SK-N-SH (cell line): ENCODE measurements at regions not wholly inside any gene's neighbourhood (a gene's known extent, or its start where the extent isn't known, plus 50 kb on each side); places are given as distances from the start of the nearest gene placed in this dataset.

Source experiments
- CTCF ChIA-PET: fragments of 300-600, 350-600 bp; formaldehyde crosslinking; extraction: SDS; loops from one replicate; lab custom pipeline; 2021; lab: Yijun Ruan, JAX
- POLR2A ChIA-PET: fragments of 350-600 bp; sonication (Branson Sonifier 250); formaldehyde crosslinking; extraction: SDS; loops from one replicate; lab custom pipeline; 2020; ENCODE audit warnings: antibody characterized with exemption, inconsistent platforms; lab: Yijun Ruan, JAX
- DNase-seq: peaks from one replicate; pipeline ENCODE4 v3.0.0; 2012
- H2AFZ ChIP-seq: fragments of 200-600 bp; sonication (generic); 2 replicates; pipeline ENCODE4 v1.8.1; 2016; ENCODE audit warnings: antibody characterized with exemption, mild to moderate bottlenecking, low read depth
- H3F3A ChIP-seq: fragments of 200-600 bp; sonication (generic); replicated peaks from 2 replicates; pipeline ENCODE3; 2016; ENCODE audit warnings: antibody characterized with exemption, mild to moderate bottlenecking; ENCODE audit not compliant: insufficient read depth
- H3K27ac ChIP-seq, 2 experiments: fragments of 200-500 bp in 1 of 2; fragments of 200-600 bp in 1 of 2; sonication (Bioruptor generic) in 1 of 2; sonication (generic), shearing (Covaris generic) in 1 of 2; 2 replicates each; pipeline versions ENCODE4 v1.5.1 to v1.6.1; 2014 to 2016; ENCODE audit warnings: low read depth in 2 of 2, inconsistent platforms in 1 of 2, low read length in 1 of 2, mild to moderate bottlenecking in 1 of 2, mixed read lengths in 1 of 2
- H3K27me3 ChIP-seq: fragments of 200-600 bp; sonication (generic), shearing (Covaris generic); 2 replicates; pipeline ENCODE4 v1.6.1; 2016; ENCODE audit warnings: mixed run types; ENCODE audit not compliant: insufficient read depth
- H3K36me3 ChIP-seq, 2 experiments: fragments of 200-500 bp in 1 of 2; fragments of 200-600 bp in 1 of 2; sonication (Bioruptor generic) in 1 of 2; sonication (generic) in 1 of 2; replicated peaks in 1 of 2; 2 replicates each; pipeline versions ENCODE3 to v1.5.1; 2014 to 2016; ENCODE audit warnings: low read length in 1 of 2, mild to moderate bottlenecking in 1 of 2; ENCODE audit not compliant: insufficient read depth in 2 of 2, control insufficient read depth in 1 of 2
- H3K4me1 ChIP-seq, 2 experiments: fragments of 200-500 bp in 1 of 2; fragments of 200-600 bp in 1 of 2; sonication (Bioruptor generic) in 1 of 2; sonication (generic), shearing (Covaris generic) in 1 of 2; 2 replicates each; pipeline versions ENCODE4 v1.5.1 to v1.6.1; 2014 to 2016; ENCODE audit warnings: low read depth in 1 of 2, low read length in 1 of 2, mixed run types in 1 of 2; ENCODE audit not compliant: insufficient read depth in 2 of 2, control insufficient read depth in 1 of 2
- H3K4me2 ChIP-seq: fragments of 200-600 bp; sonication (generic), shearing (Covaris generic); 2 replicates; pipeline ENCODE4 v1.6.1; 2017; ENCODE audit warnings: mixed run types
- H3K4me3 ChIP-seq, 2 experiments: fragments of 200-500 bp in 1 of 2; fragments of 200-600 bp in 1 of 2; sonication (Bioruptor generic) in 1 of 2; sonication (generic), shearing (Covaris generic) in 1 of 2; 2 replicates each; pipeline versions ENCODE4 v1.5.1 to v1.8.1; 2014 to 2016; ENCODE audit warnings: low read depth in 2 of 2, inconsistent platforms in 1 of 2, low read length in 1 of 2, mild to moderate bottlenecking in 1 of 2, mixed read lengths in 1 of 2, moderate library complexity in 1 of 2
- H3K79me2 ChIP-seq: fragments of 200-600 bp; sonication (generic); 2 replicates; pipeline ENCODE4 v1.8.1; 2017; ENCODE audit warnings: mild to moderate bottlenecking; ENCODE audit not compliant: insufficient read depth
- H3K9ac ChIP-seq: fragments of 200-600 bp; sonication (generic); 2 replicates; pipeline ENCODE4 v1.6.1; 2017; ENCODE audit warnings: mixed run types
- H3K9me2 ChIP-seq: fragments of 200-600 bp; sonication (generic); 2 replicates; pipeline ENCODE4 v1.6.1; 2017; ENCODE audit warnings: mixed run types
- H3K9me3 ChIP-seq: fragments of 200-600 bp; sonication (generic); 2 replicates; pipeline ENCODE4 v1.6.1; 2017; ENCODE audit warnings: mixed run types, mild to moderate bottlenecking, moderate library complexity
- H4K20me1 ChIP-seq: fragments of 200-600 bp; sonication (generic); 2 replicates; pipeline ENCODE4 v1.6.1; 2017; ENCODE audit warnings: mild to moderate bottlenecking, mixed run types; ENCODE audit not compliant: insufficient read depth
- ELF1 ChIP-seq: IDR thresholded peaks from 2 replicates; pipeline ENCODE4 v1.4.0; 2012
- FOXJ3 ChIP-seq: sonication (generic); formaldehyde crosslinking; IDR thresholded peaks from 2 replicates; pipeline ENCODE4 v1.5.1; 2020; ENCODE audit warnings: mild to moderate bottlenecking, missing genetic modification reagents
- GABPA ChIP-seq: IDR thresholded peaks from 2 replicates; pipeline ENCODE4 v1.4.0; 2012; ENCODE audit warnings: low read depth, mild to moderate bottlenecking
- GATA2 ChIP-seq: sonication (generic); formaldehyde crosslinking; IDR thresholded peaks from 2 replicates; pipeline ENCODE4 v1.5.0; 2020; ENCODE audit warnings: mild to moderate bottlenecking, missing genetic modification reagents
- MEF2A ChIP-seq: IDR thresholded peaks from 2 replicates; pipeline ENCODE4 v1.4.0; 2012; ENCODE audit warnings: low read depth, borderline replicate concordance
- MXI1 ChIP-seq: IDR thresholded peaks from 2 replicates; pipeline ENCODE4 v1.6.1; 2012; ENCODE audit warnings: mild to moderate bottlenecking, low read depth, low read length, improper control_type of control experiment
- NRF1 ChIP-seq: IDR thresholded peaks from 2 replicates; pipeline ENCODE4 v1.6.1; 2012; ENCODE audit warnings: low read depth, mild to moderate bottlenecking, low read length
- RCOR1 ChIP-seq: fragments of 150-350 bp; IDR thresholded peaks from 2 replicates; pipeline ENCODE4 v1.6.1; 2017; ENCODE audit warnings: antibody characterized with exemption, low read length
- RXRA ChIP-seq: IDR thresholded peaks from 2 replicates; pipeline ENCODE4 v1.4.0; 2012; ENCODE audit warnings: low read depth, mild to moderate bottlenecking, borderline replicate concordance
- SMC3 ChIP-seq: IDR thresholded peaks from 2 replicates; pipeline ENCODE4 v1.6.1; 2012; ENCODE audit warnings: low read depth, low read length, improper control_type of control experiment
- TAF1 ChIP-seq: IDR thresholded peaks from 2 replicates; pipeline ENCODE4 v1.6.1; 2012; ENCODE audit warnings: low read depth, mild to moderate bottlenecking, low read length, moderate library complexity, borderline replicate concordance
- TCF12 ChIP-seq: IDR thresholded peaks from 2 replicates; pipeline ENCODE4 v1.4.0; 2012
- TEAD4 ChIP-seq: IDR thresholded peaks from 2 replicates; pipeline ENCODE4 v1.4.0; 2012; ENCODE audit warnings: mild to moderate bottlenecking, borderline replicate concordance; ENCODE audit not compliant: insufficient read depth
- WGBS: methylation state at CpG from one replicate; pipeline ENCODE4 v1.1.6; 2017; ENCODE audit warnings: low lambda C conversion rate; 5-methylcytosine and 5-hydroxymethylcytosine counted together
- TF ChIP-seq, protein P1 (sequence below): IDR thresholded peaks from 2 replicates; pipeline ENCODE4 v1.4.0; 2012; ENCODE audit warnings: low read depth, borderline replicate concordance
- TF ChIP-seq, protein P2 (sequence below): IDR thresholded peaks from 2 replicates; pipeline ENCODE4 v1.6.1; 2012; ENCODE audit warnings: mild to moderate bottlenecking, low read depth, low read length, moderate library complexity
- TF ChIP-seq, protein P3 (sequence below): fragments of 150-350 bp; IDR thresholded peaks from 2 replicates; pipeline ENCODE4 v1.6.1; 2017; ENCODE audit warnings: antibody characterized with exemption, low read length, low read depth, borderline replicate concordance

DNA sequence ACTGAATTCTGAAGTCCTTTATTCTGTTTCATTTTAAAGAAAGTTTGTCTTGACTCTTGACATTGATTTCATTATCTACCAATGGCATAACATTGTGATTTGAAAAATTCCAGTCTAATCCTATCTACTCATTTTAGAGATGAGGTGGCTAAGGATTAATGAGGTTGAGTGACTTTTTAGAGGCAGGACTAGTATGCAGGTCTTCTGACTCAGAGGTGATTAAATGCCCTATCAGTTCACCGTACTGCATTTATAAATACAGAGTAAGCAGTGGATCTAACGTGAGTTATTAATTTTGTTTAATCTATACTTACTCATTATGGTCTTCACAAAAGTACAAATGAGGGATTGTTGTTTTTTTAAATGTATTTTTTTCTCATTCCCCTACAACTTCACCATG lies 277.6 kb downstream of the PTBP2 start:
- Histone ChIP-seq H3K4me1 (peaks cover 10 to 29% of the 10 kb centered on the region in 2 experiments; a peak in 3 of 4 replicates), H4K20me1 (no peaks in the 10 kb centered on the region), H3K9ac (no peak overlapping the region), H3K9me3 (no peaks in the 10 kb centered on the region), H2AFZ (no peak overlapping the region), H3F3A (peaks cover 2% of the 10 kb centered on the region), H3K4me2 (no peak overlapping the region), H3K4me3 (no peak overlapping the region), H3K79me2 (no peaks in the 10 kb centered on the region), H3K27me3 (no peaks in the 10 kb centered on the region), H3K27ac (peak overlapping the region in 1 of 2 experiments; percentile 98; a peak in 2 of 4 replicates), H3K36me3 (no peaks in the 10 kb centered on the region), H3K9me2 (no peaks in the 10 kb centered on the region)
- DNase-seq = no peak
- TF ChIP-seq, protein P1, sequence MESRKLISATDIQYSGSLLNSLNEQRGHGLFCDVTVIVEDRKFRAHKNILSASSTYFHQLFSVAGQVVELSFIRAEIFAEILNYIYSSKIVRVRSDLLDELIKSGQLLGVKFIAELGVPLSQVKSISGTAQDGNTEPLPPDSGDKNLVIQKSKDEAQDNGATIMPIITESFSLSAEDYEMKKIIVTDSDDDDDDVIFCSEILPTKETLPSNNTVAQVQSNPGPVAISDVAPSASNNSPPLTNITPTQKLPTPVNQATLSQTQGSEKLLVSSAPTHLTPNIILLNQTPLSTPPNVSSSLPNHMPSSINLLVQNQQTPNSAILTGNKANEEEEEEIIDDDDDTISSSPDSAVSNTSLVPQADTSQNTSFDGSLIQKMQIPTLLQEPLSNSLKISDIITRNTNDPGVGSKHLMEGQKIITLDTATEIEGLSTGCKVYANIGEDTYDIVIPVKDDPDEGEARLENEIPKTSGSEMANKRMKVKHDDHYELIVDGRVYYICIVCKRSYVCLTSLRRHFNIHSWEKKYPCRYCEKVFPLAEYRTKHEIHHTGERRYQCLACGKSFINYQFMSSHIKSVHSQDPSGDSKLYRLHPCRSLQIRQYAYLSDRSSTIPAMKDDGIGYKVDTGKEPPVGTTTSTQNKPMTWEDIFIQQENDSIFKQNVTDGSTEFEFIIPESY = no peak
- TF ChIP-seq MEF2A (no peak), RXRA (no peak), GATA2 (CRISPR knock-in tag) (no peak), GABPA (no peak), TCF12 (no peak), RCOR1 (no peak), FOXJ3 (CRISPR knock-in tag) (no peak), TEAD4 (no peak), MXI1 (no peak), ELF1 (no peak), TAF1 (no peak), SMC3 (no peak), NRF1 (no peak)
- TF ChIP-seq, protein P2, sequence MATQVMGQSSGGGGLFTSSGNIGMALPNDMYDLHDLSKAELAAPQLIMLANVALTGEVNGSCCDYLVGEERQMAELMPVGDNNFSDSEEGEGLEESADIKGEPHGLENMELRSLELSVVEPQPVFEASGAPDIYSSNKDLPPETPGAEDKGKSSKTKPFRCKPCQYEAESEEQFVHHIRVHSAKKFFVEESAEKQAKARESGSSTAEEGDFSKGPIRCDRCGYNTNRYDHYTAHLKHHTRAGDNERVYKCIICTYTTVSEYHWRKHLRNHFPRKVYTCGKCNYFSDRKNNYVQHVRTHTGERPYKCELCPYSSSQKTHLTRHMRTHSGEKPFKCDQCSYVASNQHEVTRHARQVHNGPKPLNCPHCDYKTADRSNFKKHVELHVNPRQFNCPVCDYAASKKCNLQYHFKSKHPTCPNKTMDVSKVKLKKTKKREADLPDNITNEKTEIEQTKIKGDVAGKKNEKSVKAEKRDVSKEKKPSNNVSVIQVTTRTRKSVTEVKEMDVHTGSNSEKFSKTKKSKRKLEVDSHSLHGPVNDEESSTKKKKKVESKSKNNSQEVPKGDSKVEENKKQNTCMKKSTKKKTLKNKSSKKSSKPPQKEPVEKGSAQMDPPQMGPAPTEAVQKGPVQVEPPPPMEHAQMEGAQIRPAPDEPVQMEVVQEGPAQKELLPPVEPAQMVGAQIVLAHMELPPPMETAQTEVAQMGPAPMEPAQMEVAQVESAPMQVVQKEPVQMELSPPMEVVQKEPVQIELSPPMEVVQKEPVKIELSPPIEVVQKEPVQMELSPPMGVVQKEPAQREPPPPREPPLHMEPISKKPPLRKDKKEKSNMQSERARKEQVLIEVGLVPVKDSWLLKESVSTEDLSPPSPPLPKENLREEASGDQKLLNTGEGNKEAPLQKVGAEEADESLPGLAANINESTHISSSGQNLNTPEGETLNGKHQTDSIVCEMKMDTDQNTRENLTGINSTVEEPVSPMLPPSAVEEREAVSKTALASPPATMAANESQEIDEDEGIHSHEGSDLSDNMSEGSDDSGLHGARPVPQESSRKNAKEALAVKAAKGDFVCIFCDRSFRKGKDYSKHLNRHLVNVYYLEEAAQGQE = no peak
- TF ChIP-seq, protein P3, sequence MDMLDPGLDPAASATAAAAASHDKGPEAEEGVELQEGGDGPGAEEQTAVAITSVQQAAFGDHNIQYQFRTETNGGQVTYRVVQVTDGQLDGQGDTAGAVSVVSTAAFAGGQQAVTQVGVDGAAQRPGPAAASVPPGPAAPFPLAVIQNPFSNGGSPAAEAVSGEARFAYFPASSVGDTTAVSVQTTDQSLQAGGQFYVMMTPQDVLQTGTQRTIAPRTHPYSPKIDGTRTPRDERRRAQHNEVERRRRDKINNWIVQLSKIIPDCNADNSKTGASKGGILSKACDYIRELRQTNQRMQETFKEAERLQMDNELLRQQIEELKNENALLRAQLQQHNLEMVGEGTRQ = no peak
- WGBS = 72% methylated on average over 2 of the region's 2 CpGs
- POLR2A ChIA-PET = no interaction called here
- CTCF ChIA-PET = no interaction called here
